K562 (cell line): ENCODE measurements at regions not wholly inside any gene's neighbourhood (a gene's known extent, or its start where the extent isn't known, plus 50 kb on each side); places are given as distances from the start of the nearest gene placed in this dataset.
A peak's percentile ranks its signal among the peaks of the same experiment; 100 is the strongest.

ENCODE experiments used
- ATAC-seq: fragments of 200-7000 bp; cut with Tn5 transposase; 3 replicates; pipeline ENCODE4 v1.9.1; 2020; ENCODE audit warnings: moderate library complexity
- BruUV-seq: library from RNA; stranded (reverse); fragments of 400-500 nt; replicated peaks from 2 replicates; lab custom pipeline; 2021; lab: Mats Ljungman, UMichigan
- CTCF ChIA-PET: fragments of 300-600 bp; formaldehyde crosslinking; extraction: SDS; loops from one replicate; lab custom pipeline; 2021; ENCODE audit warnings: low intra/inter-chr PET ratio; lab: Yijun Ruan, JAX
- POLR2A ChIA-PET: fragments of 300-600, 350-650 bp; sonication (Branson Sonifier 250); formaldehyde crosslinking; extraction: SDS; loops from one replicate; lab custom pipeline; 2021; ENCODE audit warnings: antibody characterized with exemption, inconsistent platforms; lab: Yijun Ruan, JAX
- DNase-seq, 4 experiments: peaks; one replicate each; pipeline versions ENCODE4 v3.0.0 to v3.0.0-alpha.2; 2011 to 2018; ENCODE audit warnings: low spot score in 3 of 4, mixed read lengths in 3 of 4; ENCODE audit errors: extremely low read depth in 1 of 4
- FAIRE-seq: peaks from 2 replicates; lab custom pipeline; 2011; peaks lifted over from hg19 to GRCh38; lab: Jason Lieb, UNC
- H2AFZ ChIP-seq: 2 replicates; pipeline ENCODE4 v1.6.0; 2011; ENCODE audit warnings: low read depth, low read length, control low read depth, inconsistent platforms
- H3K27ac ChIP-seq: fragments of 200-600 bp; 3 replicates; pipeline ENCODE4 v1.8.0; 2011; ENCODE audit warnings: low read depth, mild to moderate bottlenecking, control low read depth, inconsistent platforms, low read length, moderate library complexity, mixed read lengths; ENCODE audit errors: extremely low read depth
- H3K27me3 ChIP-seq, 2 experiments: fragments of 300-600 bp in 1 of 2; 2 replicates in 1 of 2; 3 replicates in 1 of 2; pipeline versions ENCODE4 v1.6.0 to v1.8.0; 2011; ENCODE audit warnings: inconsistent platforms in 2 of 2, low read length in 2 of 2, mild to moderate bottlenecking in 1 of 2, mixed read lengths in 1 of 2, moderate library complexity in 1 of 2; ENCODE audit not compliant: control insufficient read depth in 2 of 2, insufficient read depth in 2 of 2
- H3K36me3 ChIP-seq: fragments of 300-600 bp; 3 replicates; pipeline ENCODE4 v1.8.0; 2011; ENCODE audit warnings: mild to moderate bottlenecking, low read length, inconsistent platforms; ENCODE audit not compliant: control insufficient read depth, insufficient read depth
- H3K4me1 ChIP-seq, 2 experiments: fragments of 200-600 bp in 1 of 2; replicated peaks in 1 of 2; 2 replicates in 1 of 2; 3 replicates in 1 of 2; pipeline versions ENCODE4 v1.5.1 to v1.8.0; 2011; ENCODE audit warnings: inconsistent platforms in 2 of 2, low read length in 2 of 2, mild to moderate bottlenecking in 1 of 2, mixed read lengths in 1 of 2, moderate library complexity in 1 of 2; ENCODE audit not compliant: control insufficient read depth in 2 of 2, insufficient read depth in 2 of 2
- H3K4me2 ChIP-seq: 2 replicates; pipeline ENCODE4 v1.6.1; 2011; ENCODE audit warnings: low read length, control low read depth, inconsistent platforms, mixed read lengths; ENCODE audit not compliant: insufficient read depth
- H3K4me3 ChIP-seq: fragments of 200-600 bp; sonication (generic), shearing (Covaris generic); 2 replicates; pipeline ENCODE4 v1.5.1; 2016; ENCODE audit warnings: control low read depth, inconsistent platforms
- H3K79me2 ChIP-seq: fragments of 200-600 bp; 3 replicates; pipeline ENCODE4 v1.8.0; 2011; ENCODE audit warnings: low read length, inconsistent platforms; ENCODE audit not compliant: control insufficient read depth, insufficient read depth
- H3K9ac ChIP-seq, 2 experiments: 2 replicates each; pipeline versions ENCODE4 v1.6.0 to v1.6.1; 2011; ENCODE audit warnings: low read depth in 2 of 2, low read length in 2 of 2, control low read depth in 1 of 2, inconsistent platforms in 1 of 2, mild to moderate bottlenecking in 1 of 2, mixed read lengths in 1 of 2; ENCODE audit not compliant: insufficient read depth in 1 of 2
- H3K9me1 ChIP-seq: one replicate; pipeline ENCODE4 v1.6.0; 2011; ENCODE audit warnings: inconsistent platforms, mild to moderate bottlenecking, low read length, moderate library complexity; ENCODE audit not compliant: control insufficient read depth, insufficient read depth
- H3K9me3 ChIP-seq: replicated peaks from 2 replicates; pipeline ENCODE4 v1.5.1; 2011; ENCODE audit warnings: low read depth, low read length, inconsistent platforms; ENCODE audit not compliant: control insufficient read depth, insufficient read depth
- H4K20me1 ChIP-seq: replicated peaks from 2 replicates; pipeline ENCODE4 v1.6.1; 2011; ENCODE audit warnings: low read length, inconsistent platforms, mixed read lengths; ENCODE audit not compliant: control insufficient read depth, insufficient read depth
- GABPA ChIP-seq: fragments of 200-800 bp; sonication (Bioruptor generic); conservative IDR thresholded peaks from 2 replicates; pipeline ENCODE4 v1.6.1; 2016; ENCODE audit warnings: low read depth, missing genetic modification characterization, missing compliant biosample characterization
- NR2C2 ChIP-seq, 2 experiments: fragments of 200-800 bp in 1 of 2; sonication (Bioruptor generic) in 1 of 2; sonication (generic) in 1 of 2; formaldehyde crosslinking in 1 of 2; IDR thresholded peaks; 2 replicates each; pipeline versions ENCODE4 v1.6.1 to v1.8.0; 2016 to 2022; ENCODE audit warnings: mild to moderate bottlenecking in 1 of 2, missing compliant biosample characterization in 1 of 2, missing genetic modification characterization in 1 of 2, missing genetic modification reagents in 1 of 2
- POLR2A ChIP-seq: fragments of 450-650 bp; conservative IDR thresholded peaks from 2 replicates; pipeline ENCODE4 v1.6.1; 2016
- ZBTB7A ChIP-seq: IDR thresholded peaks from 2 replicates; pipeline ENCODE4 v1.6.1; 2011; ENCODE audit warnings: low read depth, mild to moderate bottlenecking, low read length, moderate library complexity, borderline replicate concordance; ENCODE audit not compliant: control insufficient read depth
- ZNF121 ChIP-seq: sonication (generic); formaldehyde crosslinking; conservative IDR thresholded peaks from 2 replicates; pipeline ENCODE4 v1.8.0; 2022; ENCODE audit warnings: missing genetic modification reagents
- WGBS: fragments of 100-300 bp; shearing (Covaris generic); methylation state at CpG from one replicate; pipeline ENCODE4 v1.1.6; 2016; ENCODE audit warnings: low coverage, mixed read lengths; ENCODE audit not compliant: insufficient coverage; ENCODE audit errors: missing lambda C conversion rate; 5-methylcytosine and 5-hydroxymethylcytosine counted together
- in situ Hi-C: fragments of 300-500 bp; cut with MboI; formaldehyde crosslinking; loops from 4 replicates; pipeline ENCODE4 v1.15.0; 2018; ENCODE audit warnings: inconsistent platforms, mixed read lengths
- intact Hi-C: fragments of 100-400 bp; cut with micrococcal nuclease; formaldehyde crosslinking; loops from 2 replicates; pipeline ENCODE4 v1.14.2; 2022
- TF ChIP-seq, protein P1 (sequence below): fragments of 450-650 bp; formaldehyde crosslinking; IDR thresholded peaks from 2 replicates; pipeline ENCODE4 v1.4.0; 2022; ENCODE audit warnings: missing genetic modification characterization

DNA sequence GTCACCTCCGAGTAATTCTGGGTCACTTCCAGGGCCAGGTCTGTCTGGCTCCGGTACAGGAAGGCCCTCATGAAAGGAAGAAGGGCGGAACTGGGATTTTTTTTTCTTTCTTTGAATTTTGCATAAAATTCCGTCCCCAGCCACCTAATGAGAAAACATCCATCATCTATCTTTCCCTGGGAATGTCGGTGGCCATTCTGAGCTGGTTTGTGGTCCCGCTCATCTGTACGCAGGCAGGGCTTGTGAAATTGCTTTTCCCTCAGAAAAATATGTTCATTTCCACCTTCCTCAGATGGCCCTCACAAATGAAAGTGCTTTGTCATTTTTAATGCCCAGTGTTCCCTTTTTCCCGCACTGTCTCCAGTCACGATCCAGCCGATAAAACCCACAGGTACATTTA is 353.0 kb upstream of the ZFHX3 start:
- CTCF ChIA-PET = no interaction called here
- H3K27me3 ChIP-seq = peaks cover 0 to 20% of the 10 kb centered on the region in 2 experiments; a peak in 2 of 5 replicates
- no peak for TF ChIP-seq ZNF121 (CRISPR knock-in tag)
- TF ChIP-seq ZBTB7A = no peak
- TF ChIP-seq NR2C2 (CRISPR knock-in tag; IDR thresholded peaks at IDR 0.05) = no peak
- peak; percentile 33; the same call in 1 of the 2 replicates for TF ChIP-seq NR2C2 (tag; IDR thresholded peaks at IDR 0.05)
- 0 out of 2 replicates have a peak, but pooled peaks have one; percentile 19 for TF ChIP-seq GABPA (tag)
- TF ChIP-seq, protein P1, sequence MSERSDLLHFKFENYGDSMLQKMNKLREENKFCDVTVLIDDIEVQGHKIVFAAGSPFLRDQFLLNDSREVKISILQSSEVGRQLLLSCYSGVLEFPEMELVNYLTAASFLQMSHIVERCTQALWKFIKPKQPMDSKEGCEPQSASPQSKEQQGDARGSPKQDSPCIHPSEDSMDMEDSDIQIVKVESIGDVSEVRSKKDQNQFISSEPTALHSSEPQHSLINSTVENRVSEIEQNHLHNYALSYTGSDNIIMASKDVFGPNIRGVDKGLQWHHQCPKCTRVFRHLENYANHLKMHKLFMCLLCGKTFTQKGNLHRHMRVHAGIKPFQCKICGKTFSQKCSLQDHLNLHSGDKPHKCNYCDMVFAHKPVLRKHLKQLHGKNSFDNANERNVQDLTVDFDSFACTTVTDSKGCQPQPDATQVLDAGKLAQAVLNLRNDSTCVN (CRISPR knock-in tag) = no peak
- TF ChIP-seq POLR2A = no peak
- TF ChIP-seq, all 486 proteins: peak for 2
- Histone ChIP-seq H3K4me1 (no peaks in the 10 kb centered on the region), H4K20me1 (no peaks in the 10 kb centered on the region; the same call in 1 of the 2 replicates), H3K36me3 (no peaks in the 10 kb centered on the region), H3K4me3 (no peak overlapping the region), H3K9me1 (no peaks in the 10 kb centered on the region), H2AFZ (0 out of 2 replicates have a peak overlapping the region, but pooled peaks have one; percentile 4), H3K79me2 (no peaks in the 10 kb centered on the region), H3K27ac (no peak overlapping the region), H3K4me2 (no peak overlapping the region), H3K9ac (no peak overlapping the region), H3K9me3 (no peaks in the 10 kb centered on the region)
- in situ Hi-C loops = no loop called here
- intact Hi-C loops = no loop called here
- FAIRE-seq = no peak
- ATAC-seq = no peak
- 17% methylated on average over 9 of the region's 10 CpGs for WGBS
- no TSS peak for BruUV-seq
- no peak for DNase-seq
- POLR2A ChIA-PET = no interaction called here
